K562 (cell line): ENCODE measurements at regions not wholly inside any gene's neighbourhood (a gene's known extent, or its start where the extent isn't known, plus 50 kb on each side); places are given as distances from the start of the nearest gene placed in this dataset.

ENCODE experiments used
- ATAC-seq: fragments of 200-7000 bp; cut with Tn5 transposase; 3 replicates; pipeline ENCODE4 v1.9.1; 2020; ENCODE audit warnings: moderate library complexity
- BruUV-seq: library from RNA; stranded (reverse); fragments of 400-500 nt; replicated peaks from 2 replicates; lab custom pipeline; 2021; lab: Mats Ljungman, UMichigan
- CTCF ChIA-PET: fragments of 300-600 bp; formaldehyde crosslinking; extraction: SDS; loops from one replicate; lab custom pipeline; 2021; ENCODE audit warnings: low intra/inter-chr PET ratio; lab: Yijun Ruan, JAX
- POLR2A ChIA-PET: fragments of 300-600, 350-650 bp; sonication (Branson Sonifier 250); formaldehyde crosslinking; extraction: SDS; loops from one replicate; lab custom pipeline; 2021; ENCODE audit warnings: antibody characterized with exemption, inconsistent platforms; lab: Yijun Ruan, JAX
- DNase-seq, 4 experiments: peaks; one replicate each; pipeline versions ENCODE4 v3.0.0 to v3.0.0-alpha.2; 2011 to 2018; ENCODE audit warnings: low spot score in 3 of 4, mixed read lengths in 3 of 4; ENCODE audit errors: extremely low read depth in 1 of 4
- FAIRE-seq: peaks from 2 replicates; lab custom pipeline; 2011; peaks lifted over from hg19 to GRCh38; lab: Jason Lieb, UNC
- H2AFZ ChIP-seq: 2 replicates; pipeline ENCODE4 v1.6.0; 2011; ENCODE audit warnings: low read depth, low read length, control low read depth, inconsistent platforms
- H3K27ac ChIP-seq: fragments of 200-600 bp; 3 replicates; pipeline ENCODE4 v1.8.0; 2011; ENCODE audit warnings: low read depth, mild to moderate bottlenecking, control low read depth, inconsistent platforms, low read length, moderate library complexity, mixed read lengths; ENCODE audit errors: extremely low read depth
- H3K27me3 ChIP-seq, 2 experiments: fragments of 300-600 bp in 1 of 2; 2 replicates in 1 of 2; 3 replicates in 1 of 2; pipeline versions ENCODE4 v1.6.0 to v1.8.0; 2011; ENCODE audit warnings: inconsistent platforms in 2 of 2, low read length in 2 of 2, mild to moderate bottlenecking in 1 of 2, mixed read lengths in 1 of 2, moderate library complexity in 1 of 2; ENCODE audit not compliant: control insufficient read depth in 2 of 2, insufficient read depth in 2 of 2
- H3K36me3 ChIP-seq: fragments of 300-600 bp; 3 replicates; pipeline ENCODE4 v1.8.0; 2011; ENCODE audit warnings: mild to moderate bottlenecking, low read length, inconsistent platforms; ENCODE audit not compliant: control insufficient read depth, insufficient read depth
- H3K4me1 ChIP-seq, 2 experiments: fragments of 200-600 bp in 1 of 2; replicated peaks in 1 of 2; 2 replicates in 1 of 2; 3 replicates in 1 of 2; pipeline versions ENCODE4 v1.5.1 to v1.8.0; 2011; ENCODE audit warnings: inconsistent platforms in 2 of 2, low read length in 2 of 2, mild to moderate bottlenecking in 1 of 2, mixed read lengths in 1 of 2, moderate library complexity in 1 of 2; ENCODE audit not compliant: control insufficient read depth in 2 of 2, insufficient read depth in 2 of 2
- H3K4me2 ChIP-seq: 2 replicates; pipeline ENCODE4 v1.6.1; 2011; ENCODE audit warnings: low read length, control low read depth, inconsistent platforms, mixed read lengths; ENCODE audit not compliant: insufficient read depth
- H3K4me3 ChIP-seq: fragments of 200-600 bp; sonication (generic), shearing (Covaris generic); 2 replicates; pipeline ENCODE4 v1.5.1; 2016; ENCODE audit warnings: control low read depth, inconsistent platforms
- H3K79me2 ChIP-seq: fragments of 200-600 bp; 3 replicates; pipeline ENCODE4 v1.8.0; 2011; ENCODE audit warnings: low read length, inconsistent platforms; ENCODE audit not compliant: control insufficient read depth, insufficient read depth
- H3K9ac ChIP-seq, 2 experiments: 2 replicates each; pipeline versions ENCODE4 v1.6.0 to v1.6.1; 2011; ENCODE audit warnings: low read depth in 2 of 2, low read length in 2 of 2, control low read depth in 1 of 2, inconsistent platforms in 1 of 2, mild to moderate bottlenecking in 1 of 2, mixed read lengths in 1 of 2; ENCODE audit not compliant: insufficient read depth in 1 of 2
- H3K9me1 ChIP-seq: one replicate; pipeline ENCODE4 v1.6.0; 2011; ENCODE audit warnings: inconsistent platforms, mild to moderate bottlenecking, low read length, moderate library complexity; ENCODE audit not compliant: control insufficient read depth, insufficient read depth
- H3K9me3 ChIP-seq: replicated peaks from 2 replicates; pipeline ENCODE4 v1.5.1; 2011; ENCODE audit warnings: low read depth, low read length, inconsistent platforms; ENCODE audit not compliant: control insufficient read depth, insufficient read depth
- H4K20me1 ChIP-seq: replicated peaks from 2 replicates; pipeline ENCODE4 v1.6.1; 2011; ENCODE audit warnings: low read length, inconsistent platforms, mixed read lengths; ENCODE audit not compliant: control insufficient read depth, insufficient read depth
- BDP1 ChIP-seq: IDR thresholded peaks from 3 replicates; pipeline ENCODE4 v1.6.1; 2011; ENCODE audit not compliant: insufficient read length, insufficient read depth
- CHCHD3 ChIP-seq: fragments of 250-450 bp; sonication (Bioruptor Pico); IDR thresholded peaks from 2 replicates; pipeline ENCODE4 v2.1.2; 2022; ENCODE audit warnings: mild to moderate bottlenecking
- CHD4 ChIP-seq: fragments of 200-600 bp; sonication (generic); IDR thresholded peaks from 3 replicates; pipeline ENCODE4 v1.6.1; 2012; ENCODE audit warnings: low read depth, mild to moderate bottlenecking, mixed read lengths, low read length, inconsistent platforms; ENCODE audit not compliant: insufficient read depth, insufficient replicate concordance, poor library complexity, severe bottlenecking
- HDAC6 ChIP-seq: IDR thresholded peaks from 2 replicates; pipeline ENCODE4 v1.6.1; 2012; ENCODE audit warnings: low read depth, mild to moderate bottlenecking, control low read depth, inconsistent platforms, low read length, moderate library complexity
- KLF13 ChIP-seq: fragments of 450-650 bp; IDR thresholded peaks from 2 replicates; pipeline ENCODE4 v1.6.1; 2016; ENCODE audit warnings: missing genetic modification characterization, low read depth, mild to moderate bottlenecking, missing compliant biosample characterization, moderate library complexity, borderline replicate concordance
- NR2C1 ChIP-seq, 2 experiments: fragments of 450-650 bp; IDR thresholded peaks; 2 replicates each; pipeline ENCODE4 v1.6.1; 2017; ENCODE audit warnings: mild to moderate bottlenecking in 2 of 2, antibody characterized with exemption in 1 of 2, inconsistent platforms in 1 of 2, missing compliant biosample characterization in 1 of 2, missing genetic modification characterization in 1 of 2
- TAF7 ChIP-seq: fragments of 450-650 bp; IDR thresholded peaks from 2 replicates; pipeline ENCODE4 v1.6.1; 2016; ENCODE audit warnings: missing genetic modification characterization, missing compliant biosample characterization
- TCF7 ChIP-seq: sonication (generic); IDR thresholded peaks from 2 replicates; pipeline ENCODE4 v1.6.1; 2016; ENCODE audit warnings: antibody characterized with exemption, borderline replicate concordance
- TOE1 ChIP-seq, 2 experiments: fragments of 450-650 bp in 1 of 2; sonication (generic) in 1 of 2; formaldehyde crosslinking in 1 of 2; IDR thresholded peaks; 2 replicates each; pipeline versions ENCODE4 v1.7.1 to v1.8.0; 2016 to 2022; ENCODE audit warnings: borderline replicate concordance in 2 of 2, mild to moderate bottlenecking in 2 of 2, antibody characterized with exemption in 1 of 2, inconsistent platforms in 1 of 2, low read depth in 1 of 2, missing genetic modification reagents in 1 of 2, moderate library complexity in 1 of 2
- U2AF2 ChIP-seq: fragments of 200-400 bp; formaldehyde crosslinking; optimal IDR thresholded peaks from 2 replicates; pipeline ENCODE3; 2017; ENCODE audit warnings: low read depth, mild to moderate bottlenecking, low read length
- ZNF134 ChIP-seq: fragments of 250-450 bp; sonication (Bioruptor Pico); conservative IDR thresholded peaks from 2 replicates; pipeline ENCODE4 v1.4.0; 2020
- ZNF146 ChIP-seq: IDR thresholded peaks from one replicate; pipeline ENCODE4 v1.6.1; 2018; ENCODE audit warnings: missing compliant biosample characterization; ENCODE audit not compliant: unreplicated experiment
- ZNF174 ChIP-seq: fragments of 250-450 bp; sonication (Bioruptor Pico); IDR thresholded peaks from 2 replicates; pipeline ENCODE4 v1.4.0; 2020; ENCODE audit warnings: mild to moderate bottlenecking
- ZNF24 ChIP-seq: fragments of 450-650 bp; IDR thresholded peaks from 2 replicates; pipeline ENCODE4 v1.6.1; 2016
- ZNF354B ChIP-seq: fragments of 250-450 bp; sonication (Bioruptor Pico); IDR thresholded peaks from 2 replicates; pipeline ENCODE4 v1.4.0; 2020
- ZNF696 ChIP-seq: fragments of 250-450 bp; sonication (Bioruptor Pico); conservative IDR thresholded peaks from 2 replicates; pipeline ENCODE4 v1.4.0; 2020; ENCODE audit warnings: mild to moderate bottlenecking, moderate library complexity
- WGBS: fragments of 100-300 bp; shearing (Covaris generic); methylation state at CpG from one replicate; pipeline ENCODE4 v1.1.6; 2016; ENCODE audit warnings: low coverage, mixed read lengths; ENCODE audit not compliant: insufficient coverage; ENCODE audit errors: missing lambda C conversion rate; 5-methylcytosine and 5-hydroxymethylcytosine counted together
- in situ Hi-C: fragments of 300-500 bp; cut with MboI; formaldehyde crosslinking; loops from 4 replicates; pipeline ENCODE4 v1.15.0; 2018; ENCODE audit warnings: inconsistent platforms, mixed read lengths
- intact Hi-C: fragments of 100-400 bp; cut with micrococcal nuclease; formaldehyde crosslinking; loops from 2 replicates; pipeline ENCODE4 v1.14.2; 2022
- TF ChIP-seq, protein P1 (sequence below): fragments of 250-450 bp; sonication (Bioruptor Pico); IDR thresholded peaks from 2 replicates; pipeline ENCODE4 v1.6.1; 2021; ENCODE audit warnings: mild to moderate bottlenecking
- TF ChIP-seq, protein P2 (sequence below): fragments of 450-650 bp; formaldehyde crosslinking; IDR thresholded peaks from 2 replicates; pipeline ENCODE4 v1.4.0; 2020; ENCODE audit warnings: mild to moderate bottlenecking

GRCh38 chr14:38134416-38135030, 73.2 kb upstream of the SSTR1 start:
- no peak overlapping the region for H2AFZ ChIP-seq
- H3K4me2 ChIP-seq, result no peak overlapping the region
- TF ChIP-seq HDAC6 (no peak), TAF7 (no peak), U2AF2 (no peak), TCF7 (no peak), ZNF134 (CRISPR knock-in tag) (no peak), ZNF24 (no peak), ZNF354B (CRISPR knock-in tag) (no peak), NR2C1 (IDR thresholded peaks at IDR 0.05) (no peak), NR2C1 (tag; IDR thresholded peaks at IDR 0.05) (no peak), ZNF696 (CRISPR knock-in tag) (no peak), KLF13 (tag) (no peak), TOE1 (IDR thresholded peaks at IDR 0.05; ENCODE audit: borderline replicate concordance) (no peak), TOE1 (CRISPR knock-in tag; IDR thresholded peaks at IDR 0.05; ENCODE audit: borderline replicate concordance, low read depth) (no peak), ZNF146 (CRISPR knock-in tag) (no peak), ZNF174 (CRISPR knock-in tag) (no peak), BDP1 (no peak), CHD4 (no peak), CHCHD3 (no peak)
- TF ChIP-seq, protein P1, sequence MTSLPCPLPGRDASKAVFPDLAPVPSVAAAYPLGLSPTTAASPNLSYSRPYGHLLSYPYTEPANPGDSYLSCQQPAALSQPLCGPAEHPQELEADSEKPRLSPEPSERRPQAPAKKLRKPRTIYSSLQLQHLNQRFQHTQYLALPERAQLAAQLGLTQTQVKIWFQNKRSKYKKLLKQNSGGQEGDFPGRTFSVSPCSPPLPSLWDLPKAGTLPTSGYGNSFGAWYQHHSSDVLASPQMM (CRISPR knock-in tag), result no peak
- TF ChIP-seq, protein P2, sequence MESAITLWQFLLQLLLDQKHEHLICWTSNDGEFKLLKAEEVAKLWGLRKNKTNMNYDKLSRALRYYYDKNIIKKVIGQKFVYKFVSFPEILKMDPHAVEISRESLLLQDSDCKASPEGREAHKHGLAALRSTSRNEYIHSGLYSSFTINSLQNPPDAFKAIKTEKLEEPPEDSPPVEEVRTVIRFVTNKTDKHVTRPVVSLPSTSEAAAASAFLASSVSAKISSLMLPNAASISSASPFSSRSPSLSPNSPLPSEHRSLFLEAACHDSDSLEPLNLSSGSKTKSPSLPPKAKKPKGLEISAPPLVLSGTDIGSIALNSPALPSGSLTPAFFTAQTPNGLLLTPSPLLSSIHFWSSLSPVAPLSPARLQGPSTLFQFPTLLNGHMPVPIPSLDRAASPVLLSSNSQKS, result no peak
- TF ChIP-seq, all 486 proteins: peak for 0
- no peaks in the 10 kb centered on the region for H3K27me3 ChIP-seq
- 1% methylated on average over 9 of the region's 10 CpGs for WGBS
- no peaks in the 10 kb centered on the region for H3K79me2 ChIP-seq
- no peak overlapping the region for H3K4me3 ChIP-seq
- ATAC-seq (no peak), FAIRE-seq (no peak), DNase-seq (no peak)
- H3K36me3 ChIP-seq, result no peaks in the 10 kb centered on the region
- BruUV-seq, result no TSS peak
- H3K9me3 ChIP-seq, result no peaks in the 10 kb centered on the region
- ChIA-PET POLR2A (no interaction called here), CTCF (no interaction called here)
- H3K27ac ChIP-seq, result no peak overlapping the region
- in situ Hi-C loops, result no loop called here
- H3K9ac ChIP-seq, result no peak overlapping the region
- no peaks in the 10 kb centered on the region for H3K9me1 ChIP-seq
- H3K4me1 ChIP-seq, result no peaks in the 10 kb centered on the region
- intact Hi-C loops, result no loop called here
- no peaks in the 10 kb centered on the region for H4K20me1 ChIP-seq
